Smooth muscle cell (in vitro differentiated cells): ENCODE measurements at regions not wholly inside any gene's neighbourhood (a gene's known extent, or its start where the extent isn't known, plus 50 kb on each side); places are given as distances from the start of the nearest gene placed in this dataset.

Source experiments
- DNase-seq: peaks from one replicate; lab custom pipeline; 2025; ENCODE audit not compliant: unreplicated experiment; lab: John Stamatoyannopoulos, UW
- H2AFZ ChIP-seq: fragments of 200-600 bp; sonication (generic); 2 replicates; pipeline ENCODE4 v1.6.0; 2016; ENCODE audit warnings: antibody characterized with exemption, low read depth, mild to moderate bottlenecking
- H3F3A ChIP-seq: fragments of 200-600 bp; sonication (generic); 2 replicates; pipeline ENCODE4 v1.6.0; 2017; ENCODE audit warnings: antibody characterized with exemption, low read depth
- H3K27ac ChIP-seq: fragments of 200-600 bp; sonication (generic); 2 replicates; pipeline ENCODE4 v1.5.1; 2016; ENCODE audit warnings: low read depth, mild to moderate bottlenecking
- H3K27me3 ChIP-seq: fragments of 200-600 bp; sonication (generic); 2 replicates; pipeline ENCODE4 v1.6.1; 2016; ENCODE audit warnings: low read depth, mild to moderate bottlenecking
- H3K36me3 ChIP-seq: fragments of 200-600 bp; sonication (generic); 2 replicates; pipeline ENCODE4 v1.5.1; 2016; ENCODE audit warnings: low read depth
- H3K4me1 ChIP-seq: fragments of 200-600 bp; sonication (generic); 2 replicates; pipeline ENCODE4 v1.5.1; 2016; ENCODE audit warnings: low read depth
- H3K4me2 ChIP-seq: fragments of 200-600 bp; sonication (generic); 2 replicates; pipeline ENCODE4 v1.6.0; 2016; ENCODE audit warnings: mild to moderate bottlenecking
- H3K4me3 ChIP-seq: fragments of 200-600 bp; sonication (generic); 2 replicates; pipeline ENCODE4 v1.5.1; 2016; ENCODE audit warnings: mild to moderate bottlenecking
- H3K79me2 ChIP-seq: fragments of 200-600 bp; sonication (generic); 2 replicates; pipeline ENCODE4 v1.6.0; 2016; ENCODE audit warnings: low read depth, mild to moderate bottlenecking
- H3K9ac ChIP-seq: fragments of 200-600 bp; sonication (generic); 2 replicates; pipeline ENCODE4 v1.6.0; 2016; ENCODE audit warnings: low read depth
- H3K9me3 ChIP-seq: fragments of 200-600 bp; sonication (generic); replicated peaks from 2 replicates; pipeline ENCODE4 v1.5.1; 2016; ENCODE audit warnings: low read depth
- H4K20me1 ChIP-seq: fragments of 200-600 bp; sonication (generic); 2 replicates; pipeline ENCODE4 v1.6.0; 2016; ENCODE audit warnings: low read depth
- CTCF ChIP-seq: fragments of 200-600 bp; sonication (generic); IDR thresholded peaks from 2 replicates; pipeline ENCODE4 v1.5.1; 2017; ENCODE audit warnings: borderline replicate concordance, mild to moderate bottlenecking, antibody characterized with exemption; ENCODE audit not compliant: insufficient read depth, poor library complexity, severe bottlenecking
- WGBS: methylation state at CpG from one replicate; pipeline ENCODE4 v1.1.7; 2016; ENCODE audit warnings: low lambda C conversion rate; 5-methylcytosine and 5-hydroxymethylcytosine counted together

GRCh38 chr13:62706048-62706447 is 1290.4 kb upstream of the PCDH20 start:
- Histone ChIP-seq H4K20me1 (no peaks in the 10 kb centered on the region), H3K9me3 (no peaks in the 10 kb centered on the region), H3K79me2 (no peaks in the 10 kb centered on the region), H3K9ac (no peak overlapping the region), H2AFZ (no peak overlapping the region), H3K4me1 (no peaks in the 10 kb centered on the region), H3K27me3 (no peaks in the 10 kb centered on the region), H3K36me3 (no peaks in the 10 kb centered on the region), H3K27ac (no peak overlapping the region), H3F3A (no peaks in the 10 kb centered on the region), H3K4me3 (no peak overlapping the region), H3K4me2 (no peak overlapping the region)
- no peak for DNase-seq
- no peak for TF ChIP-seq CTCF
- WGBS: 79% methylated on average over 3 of the region's 3 CpGs

- Histone ChIP-seq H3K4me1 (no peaks in the 10 kb centered on the region), H4K20me1 (no peaks in the 10 kb centered on the region), H3F3A (no peaks in the 10 kb centered on the region), H3K9me3 (no peaks in the 10 kb centered on the region), H3K27ac (no peak overlapping the region), H3K36me3 (no peaks in the 10 kb centered on the region), H3K27me3 (no peaks in the 10 kb centered on the region), H3K9ac (no peak overlapping the region), H3K4me3 (no peak overlapping the region), H3K4me2 (no peak overlapping the region), H2AFZ (peak overlapping the region; percentile 49), H3K79me2 (no peaks in the 10 kb centered on the region)
- no peak for DNase-seq
- TF ChIP-seq CTCF: no peak
Measured at GRCh38 chr13:62704875-62705274, 1289.2 kb upstream of the PCDH20 start.

GRCh38 chr13:62702502-62702901 is 1286.9 kb upstream of the PCDH20 start:
- Histone ChIP-seq H3K4me1 (no peaks in the 10 kb centered on the region), H3K36me3 (no peaks in the 10 kb centered on the region), H3K9ac (no peak overlapping the region), H3K4me2 (no peak overlapping the region), H3K27ac (no peak overlapping the region), H3K79me2 (no peaks in the 10 kb centered on the region), H3K9me3 (no peaks in the 10 kb centered on the region), H3K27me3 (no peaks in the 10 kb centered on the region), H3K4me3 (no peak overlapping the region), H3F3A (no peaks in the 10 kb centered on the region), H4K20me1 (no peaks in the 10 kb centered on the region), H2AFZ (no peak overlapping the region)
- DNase-seq: no peak
- TF ChIP-seq CTCF: no peak

GRCh38 chr13:62697701-62698100 is 1282.1 kb upstream of the PCDH20 start:
- no peaks in the 10 kb centered on the region for H3K79me2 ChIP-seq
- H3K27ac ChIP-seq: no peak overlapping the region
- H2AFZ ChIP-seq: no peak overlapping the region
- no peak for DNase-seq
- no peaks in the 10 kb centered on the region for H3K9me3 ChIP-seq
- no peak overlapping the region for H3K4me2 ChIP-seq
- WGBS: 85% methylated on average over 1 of the region's 1 CpG
- H3K4me1 ChIP-seq: no peaks in the 10 kb centered on the region
- no peaks in the 10 kb centered on the region for H4K20me1 ChIP-seq
- no peaks in the 10 kb centered on the region for H3K27me3 ChIP-seq
- H3K4me3 ChIP-seq: no peak overlapping the region
- H3K9ac ChIP-seq: no peak overlapping the region
- no peak for TF ChIP-seq CTCF
- no peaks in the 10 kb centered on the region for H3K36me3 ChIP-seq
- no peaks in the 10 kb centered on the region for H3F3A ChIP-seq
